Thyroid gland (tissue), 4 donors: ENCODE measurements at regions not wholly inside any gene's neighbourhood (a gene's known extent, or its start where the extent isn't known, plus 50 kb on each side); places are given as distances from the start of the nearest gene placed in this dataset.

Source experiments
- CTCF ChIP-seq, 6 experiments: fragments of 200-600 bp in 3 of 6; fragments of 450-650 bp in 3 of 6; sonication (generic) in 3 of 6; IDR thresholded peaks; one replicate each; pipeline ENCODE4 v1.5.1; 2016 to 2019; ENCODE audit warnings: antibody characterized with exemption in 6 of 6, mild to moderate bottlenecking in 2 of 6, inconsistent platforms in 1 of 6, moderate library complexity in 1 of 6
- POLR2A ChIP-seq, 2 donors: fragments of 450-650 bp; IDR thresholded peaks; one replicate each; pipeline ENCODE4 v1.6.1; 2017; ENCODE audit warnings: antibody characterized with exemption in 2 of 2, mild to moderate bottlenecking in 2 of 2, moderate library complexity in 1 of 2

DNA sequence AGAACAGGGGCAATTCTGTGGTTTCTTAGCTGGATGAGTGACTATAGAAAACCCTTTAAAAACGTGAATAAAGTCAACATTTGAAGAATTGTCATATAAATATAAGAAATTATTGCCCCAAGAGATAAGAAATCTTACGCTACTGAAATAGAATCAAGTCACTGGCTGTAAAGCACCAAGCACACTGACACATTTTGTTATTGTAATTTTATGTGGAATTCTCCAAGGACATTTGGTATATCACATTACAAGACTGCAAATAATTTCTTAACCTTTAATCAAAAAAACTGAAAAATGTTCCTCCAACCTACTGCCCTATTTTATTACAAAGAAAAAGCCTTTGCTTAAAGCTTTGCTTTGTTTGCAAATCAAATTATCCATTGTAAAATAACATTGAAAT, 383.3 kb downstream of the IPMK start:
- TF ChIP-seq CTCF (IDR thresholded peaks at IDR 0.05) (no peak), POLR2A (IDR thresholded peaks at IDR 0.05) (no peak)
